ENCODE measurements at regions not wholly inside any gene's neighbourhood (a gene's known extent, or its start where the extent isn't known, plus 50 kb on each side); places are given as distances from the start of the nearest gene placed in this dataset.
"Not testable (repeated sequence)": the region's sequence is repeated elsewhere in the genome, so short reads cannot be mapped to it uniquely, and the experiment has no call there.

DNA sequence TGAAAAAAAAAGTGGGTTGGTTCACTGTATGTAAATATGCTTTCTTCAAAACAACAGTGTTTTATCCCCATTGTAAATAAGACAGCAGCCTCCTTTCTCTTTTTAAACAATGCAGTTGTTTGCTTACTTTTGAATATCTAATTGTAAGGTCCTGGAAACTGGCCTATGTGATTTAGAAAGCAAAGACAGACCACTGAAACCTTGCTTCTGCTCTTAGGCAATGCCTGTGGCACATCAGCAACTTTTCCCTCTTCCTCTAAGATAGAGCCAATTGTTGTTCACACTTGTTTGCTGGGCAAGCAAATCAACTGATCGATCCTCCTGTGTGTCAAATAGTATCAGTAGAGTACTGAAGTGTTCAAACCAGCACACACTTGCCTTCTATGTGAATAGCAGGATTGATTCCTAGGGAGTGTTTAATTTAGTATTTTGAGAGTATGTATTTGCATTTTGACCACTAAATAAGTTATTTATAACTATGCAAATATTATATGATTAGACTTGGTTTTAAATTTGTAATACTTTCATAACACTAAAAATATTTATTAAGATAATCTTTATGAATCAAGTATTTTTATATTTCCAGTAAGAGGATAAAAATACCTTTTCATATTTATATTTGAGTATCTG is 55.4 kb upstream of the GRPR start:
- DNase-seq = no peak
- no peaks in the 10 kb centered on the region for H4K20me1 ChIP-seq (ENCODE audit: insufficient read depth, low read depth, low read length)
- H3K36me3 ChIP-seq (ENCODE audit: insufficient read depth, low read length) = no peaks in the 10 kb centered on the region
- no peaks in the 10 kb centered on the region for H3K9me2 ChIP-seq (replicated peaks; ENCODE audit: insufficient read depth, low read length)
- no peak overlapping the region for H3K27ac ChIP-seq (ENCODE audit: low read length)
- no peak overlapping the region; the same call in 1 of the 2 replicates for H2AFZ ChIP-seq (ENCODE audit: low read length)
- H3K4me3 ChIP-seq (ENCODE audit: low read length) = no peak overlapping the region
- peaks cover 8% of the 10 kb centered on the region for H3K4me1 ChIP-seq (ENCODE audit: low read length)
- no peaks in the 10 kb centered on the region for H3K79me2 ChIP-seq (ENCODE audit: low read length)
- H3K9me3 ChIP-seq (ENCODE audit: low read length) = no peaks in the 10 kb centered on the region
- H3K9ac ChIP-seq (ENCODE audit: low read length) = no peak overlapping the region
- no peak overlapping the region for H3K4me2 ChIP-seq (ENCODE audit: low read depth, low read length, poor library complexity, severe bottlenecking)
- H3K27me3 ChIP-seq (ENCODE audit: low read length) = no peaks in the 10 kb centered on the region

- no peak overlapping the region for H3K4me3 ChIP-seq (ENCODE audit: low read length)
- no peak for DNase-seq
- peaks cover 13% of the 10 kb centered on the region for H3K4me1 ChIP-seq (ENCODE audit: low read length)
- H3K27ac ChIP-seq (ENCODE audit: low read length) = no peak overlapping the region
- no peaks in the 10 kb centered on the region for H3K36me3 ChIP-seq (ENCODE audit: insufficient read depth, low read length)
- H3K9me2 ChIP-seq (replicated peaks; ENCODE audit: insufficient read depth, low read length) = no peaks in the 10 kb centered on the region
- H3K4me2 ChIP-seq (ENCODE audit: low read depth, low read length, poor library complexity, severe bottlenecking) = no peak overlapping the region
- no peaks in the 10 kb centered on the region; the same call in 1 of the 2 replicates for H3K27me3 ChIP-seq (ENCODE audit: low read length)
- H2AFZ ChIP-seq (ENCODE audit: low read length) = no peak overlapping the region
- H3K79me2 ChIP-seq (ENCODE audit: low read length) = no peaks in the 10 kb centered on the region
- H3K9ac ChIP-seq (ENCODE audit: low read length) = no peak overlapping the region
- H3K9me3 ChIP-seq (ENCODE audit: low read length) = no peaks in the 10 kb centered on the region
- H4K20me1 ChIP-seq (ENCODE audit: insufficient read depth, low read depth, low read length) = no peaks in the 10 kb centered on the region
Measured at GRCh38 chrX:16063921-16064320, 59.4 kb upstream of the GRPR start.

- H3K27me3 ChIP-seq (ENCODE audit: low read length) = no peaks in the 10 kb centered on the region; the same call in 1 of the 2 replicates
- H3K36me3 ChIP-seq (ENCODE audit: insufficient read depth, low read length) = no peaks in the 10 kb centered on the region
- H3K9me3 ChIP-seq (ENCODE audit: low read length) = no peaks in the 10 kb centered on the region
- H3K4me3 ChIP-seq (ENCODE audit: low read length) = no peak overlapping the region
- H3K9me2 ChIP-seq (replicated peaks; ENCODE audit: insufficient read depth, low read length) = no peaks in the 10 kb centered on the region
- no peak overlapping the region for H3K9ac ChIP-seq (ENCODE audit: low read length)
- H3K79me2 ChIP-seq (ENCODE audit: low read length) = no peaks in the 10 kb centered on the region
- no peak overlapping the region for H2AFZ ChIP-seq (ENCODE audit: low read length)
- H4K20me1 ChIP-seq (ENCODE audit: insufficient read depth, low read depth, low read length) = no peaks in the 10 kb centered on the region
- H3K4me1 ChIP-seq (ENCODE audit: low read length) = peaks cover 7% of the 10 kb centered on the region
- no peak for DNase-seq
- no peak overlapping the region for H3K4me2 ChIP-seq (ENCODE audit: low read depth, low read length, poor library complexity, severe bottlenecking)
- no peak overlapping the region for H3K27ac ChIP-seq (ENCODE audit: low read length)
Measured at GRCh38 chrX:16063141-16063540, 60.2 kb upstream of the GRPR start.

- Histone ChIP-seq H3K9ac (ENCODE audit: low read length) (no peak overlapping the region), H3K79me2 (ENCODE audit: low read length) (no peaks in the 10 kb centered on the region), H3K9me3 (ENCODE audit: low read length) (no peaks in the 10 kb centered on the region), H3K27me3 (ENCODE audit: low read length) (no peaks in the 10 kb centered on the region; the same call in 1 of the 2 replicates), H4K20me1 (ENCODE audit: insufficient read depth, low read depth, low read length) (no peaks in the 10 kb centered on the region), H3K4me2 (ENCODE audit: low read depth, low read length, poor library complexity, severe bottlenecking) (no peak overlapping the region), H3K9me2 (replicated peaks; ENCODE audit: insufficient read depth, low read length) (no peaks in the 10 kb centered on the region), H3K4me1 (ENCODE audit: low read length) (peaks cover 4% of the 10 kb centered on the region; the same call in 1 of the 2 replicates), H3K4me3 (ENCODE audit: low read length) (no peak overlapping the region), H3K27ac (ENCODE audit: low read length) (no peak overlapping the region), H3K36me3 (ENCODE audit: insufficient read depth, low read length) (no peaks in the 10 kb centered on the region), H2AFZ (ENCODE audit: low read length) (no peak overlapping the region)
- no peak for DNase-seq
Measured at GRCh38 chrX:16061296-16061695, 62.1 kb upstream of the GRPR start.

DNA sequence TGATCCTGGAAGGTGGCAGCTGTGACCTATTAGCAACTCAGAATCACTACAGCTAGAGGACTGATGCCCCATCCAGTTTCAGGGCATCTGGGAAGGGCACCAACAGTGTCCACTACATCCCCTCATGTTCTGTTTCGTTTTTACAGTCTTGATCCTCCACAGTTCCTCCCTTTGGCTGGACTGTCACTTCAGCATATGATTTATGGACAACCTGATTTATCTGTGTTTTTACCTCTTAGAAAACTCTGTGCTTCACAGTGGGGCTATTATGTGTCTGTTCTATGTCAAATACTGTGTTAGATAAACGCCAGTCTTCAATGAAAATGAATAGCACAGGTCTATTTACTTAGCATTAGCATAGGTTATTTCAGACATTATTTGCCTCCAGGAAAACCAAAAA is 63.1 kb upstream of the GRPR start:
- Histone ChIP-seq H3K27me3 (ENCODE audit: low read length) (no peaks in the 10 kb centered on the region; the same call in 1 of the 2 replicates), H3K9me3 (ENCODE audit: low read length) (no peaks in the 10 kb centered on the region), H3K9ac (ENCODE audit: low read length) (no peak overlapping the region), H3K4me3 (ENCODE audit: low read length) (no peak overlapping the region), H3K4me2 (ENCODE audit: low read depth, low read length, poor library complexity, severe bottlenecking) (no peak overlapping the region), H4K20me1 (ENCODE audit: insufficient read depth, low read depth, low read length) (no peaks in the 10 kb centered on the region), H2AFZ (ENCODE audit: low read length) (no peak overlapping the region), H3K79me2 (ENCODE audit: low read length) (no peaks in the 10 kb centered on the region), H3K9me2 (replicated peaks; ENCODE audit: insufficient read depth, low read length) (no peaks in the 10 kb centered on the region), H3K27ac (ENCODE audit: low read length) (no peak overlapping the region), H3K36me3 (ENCODE audit: insufficient read depth, low read length) (no peaks in the 10 kb centered on the region), H3K4me1 (ENCODE audit: low read length) (peaks cover 4% of the 10 kb centered on the region; the same call in 1 of the 2 replicates)
- DNase-seq = no peak

- not testable (repeated sequence) for H3K36me3 ChIP-seq (ENCODE audit: insufficient read depth, low read length); H4K20me1 ChIP-seq (ENCODE audit: insufficient read depth, low read depth, low read length); H3K4me1 ChIP-seq (ENCODE audit: low read length); H3K9ac ChIP-seq (ENCODE audit: low read length); H3K4me2 ChIP-seq (ENCODE audit: low read depth, low read length, poor library complexity, severe bottlenecking); H3K27me3 ChIP-seq (ENCODE audit: low read length); H3K9me2 ChIP-seq (replicated peaks; ENCODE audit: insufficient read depth, low read length); H2AFZ ChIP-seq (ENCODE audit: low read length); H3K4me3 ChIP-seq (ENCODE audit: low read length); H3K79me2 ChIP-seq (ENCODE audit: low read length); H3K27ac ChIP-seq (ENCODE audit: low read length); DNase-seq; H3K9me3 ChIP-seq (ENCODE audit: low read length)
Measured at GRCh38 chrX:16049126-16049525, 74.2 kb upstream of the GRPR start.

DNA sequence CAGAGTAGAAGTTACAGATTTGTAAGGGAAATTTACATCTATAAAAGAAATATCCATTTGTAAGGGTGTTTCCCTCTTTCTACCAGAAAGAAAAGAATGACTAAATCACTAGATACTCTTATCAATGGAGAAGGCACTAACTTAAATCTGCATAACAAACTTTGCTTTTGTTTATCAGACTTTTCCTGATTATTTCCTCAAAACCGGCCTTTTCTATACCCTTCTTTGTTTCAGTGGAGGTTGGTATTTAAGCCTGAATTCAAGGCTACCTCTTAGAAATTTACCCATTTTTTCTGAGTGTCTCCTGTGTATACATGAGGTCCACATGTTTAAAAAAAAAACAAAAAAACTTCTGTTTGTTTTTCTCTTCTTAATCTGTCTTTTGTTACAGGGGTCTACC is 80.4 kb upstream of the GRPR start:
- H3K4me2 ChIP-seq (ENCODE audit: low read depth, low read length, poor library complexity, severe bottlenecking) = no peak overlapping the region
- H3K27me3 ChIP-seq (ENCODE audit: low read length) = no peaks in the 10 kb centered on the region
- H3K4me1 ChIP-seq (ENCODE audit: low read length) = no peaks in the 10 kb centered on the region
- no peaks in the 10 kb centered on the region for H3K9me2 ChIP-seq (replicated peaks; ENCODE audit: insufficient read depth, low read length)
- no peak overlapping the region for H3K4me3 ChIP-seq (ENCODE audit: low read length)
- no peak overlapping the region for H3K27ac ChIP-seq (ENCODE audit: low read length)
- no peak for DNase-seq
- H3K36me3 ChIP-seq (ENCODE audit: insufficient read depth, low read length) = no peaks in the 10 kb centered on the region
- H3K79me2 ChIP-seq (ENCODE audit: low read length) = no peaks in the 10 kb centered on the region
- H3K9ac ChIP-seq (ENCODE audit: low read length) = no peak overlapping the region
- H4K20me1 ChIP-seq (ENCODE audit: insufficient read depth, low read depth, low read length) = no peaks in the 10 kb centered on the region
- H2AFZ ChIP-seq (ENCODE audit: low read length) = no peak overlapping the region
- no peaks in the 10 kb centered on the region for H3K9me3 ChIP-seq (ENCODE audit: low read length)

DNA sequence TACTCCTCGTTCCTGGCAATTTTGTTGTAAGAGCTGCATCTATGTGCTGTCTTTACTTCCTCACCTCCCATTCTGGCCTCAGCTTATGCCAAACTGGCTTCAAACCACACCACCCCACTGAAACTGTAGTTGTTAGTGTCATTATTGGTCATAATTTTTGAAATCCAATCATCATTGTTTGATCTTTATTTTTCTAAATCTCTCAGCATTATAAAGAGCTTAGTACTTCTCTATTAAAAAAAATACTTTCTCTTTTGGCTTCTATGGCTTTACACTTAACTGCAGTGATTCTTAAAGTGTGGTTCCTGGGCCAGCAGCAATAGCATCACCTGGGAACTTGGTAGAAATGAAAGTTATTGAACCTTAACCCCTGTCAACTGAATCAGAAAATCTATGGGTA is 83.5 kb upstream of the GRPR start:
- no peak overlapping the region for H3K4me3 ChIP-seq (ENCODE audit: low read length)
- H3K9ac ChIP-seq (ENCODE audit: low read length) = no peak overlapping the region
- DNase-seq = no peak
- H2AFZ ChIP-seq (ENCODE audit: low read length) = no peak overlapping the region
- no peaks in the 10 kb centered on the region for H4K20me1 ChIP-seq (ENCODE audit: insufficient read depth, low read depth, low read length)
- no peaks in the 10 kb centered on the region for H3K4me1 ChIP-seq (ENCODE audit: low read length)
- no peaks in the 10 kb centered on the region for H3K9me2 ChIP-seq (replicated peaks; ENCODE audit: insufficient read depth, low read length)
- H3K36me3 ChIP-seq (ENCODE audit: insufficient read depth, low read length) = no peaks in the 10 kb centered on the region
- no peaks in the 10 kb centered on the region for H3K27me3 ChIP-seq (ENCODE audit: low read length)
- H3K27ac ChIP-seq (ENCODE audit: low read length) = no peak overlapping the region
- H3K79me2 ChIP-seq (ENCODE audit: low read length) = no peaks in the 10 kb centered on the region
- H3K9me3 ChIP-seq (ENCODE audit: low read length) = no peaks in the 10 kb centered on the region
- no peak overlapping the region for H3K4me2 ChIP-seq (ENCODE audit: low read depth, low read length, poor library complexity, severe bottlenecking)
